Stimulated activated CD4-positive, alpha-beta T cell treated with anti-CD3 and anti-CD28 coated beads, Interleukin-15, amount 100 ng/mL, for 24 hours (primary cell): ENCODE measurements at regions not wholly inside any gene's neighbourhood (a gene's known extent, or its start where the extent isn't known, plus 50 kb on each side); places are given as distances from the start of the nearest gene placed in this dataset.
"Not testable (repeated sequence)": the region's sequence is repeated elsewhere in the genome, so short reads cannot be mapped to it uniquely, and the experiment has no call there.

ENCODE experiments used
- DNase-seq: peaks from one replicate; pipeline ENCODE4 v3.0.0-alpha.2; 2020

GRCh38 chr19:5290336-5291262, 50.0 kb downstream of the PTPRS start:
- no peak for DNase-seq

GRCh38 chr19:5289060-5289990, 51.3 kb downstream of the PTPRS start:
- DNase-seq, result no peak

- no peak for DNase-seq
These were observed 52.3 kb downstream of the PTPRS start for GRCh38 chr19:5288347-5288739.

GRCh38 chr19:5287066-5287465, 53.5 kb downstream of the PTPRS start:
- DNase-seq, result no peak

GRCh38 chr19:5286465-5287029, 54.1 kb downstream of the PTPRS start:
- no peak for DNase-seq

- no peak for DNase-seq
These were observed 54.7 kb downstream of the PTPRS start for GRCh38 chr19:5285955-5286354.

- no peak for DNase-seq
These were observed 55.3 kb downstream of the PTPRS start for GRCh38 chr19:5285311-5285710.

- DNase-seq, result no peak
These were observed 57.7 kb downstream of the PTPRS start for GRCh38 chr19:5282901-5283300.

- DNase-seq, result no peak
These were observed 59.0 kb downstream of the PTPRS start for GRCh38 chr19:5281588-5281987.

- DNase-seq, result not testable (repeated sequence)
These were observed 64.9 kb downstream of the PTPRS start for GRCh38 chr19:5275668-5276067.

- DNase-seq, result no peak
These were observed 66.8 kb downstream of the PTPRS start for GRCh38 chr19:5273782-5274181.

GRCh38 chr19:5271145-5271544, 69.5 kb downstream of the PTPRS start:
- no peak for DNase-seq

- no peak for DNase-seq
These were observed 70.7 kb downstream of the PTPRS start for GRCh38 chr19:5269926-5270325.

- no peak for DNase-seq
These were observed 71.3 kb downstream of the PTPRS start for GRCh38 chr19:5269279-5269678.

- no peak for DNase-seq
These were observed 71.8 kb downstream of the PTPRS start for GRCh38 chr19:5268801-5269200.

- DNase-seq, result no peak
These were observed 75.4 kb downstream of the PTPRS start for GRCh38 chr19:5265260-5265659.

- DNase-seq, result no peak
These were observed 76.2 kb downstream of the PTPRS start for GRCh38 chr19:5264453-5264852.

GRCh38 chr19:5263615-5264014, 77.0 kb downstream of the PTPRS start:
- no peak for DNase-seq

- no peak for DNase-seq
These were observed 77.9 kb downstream of the PTPRS start for GRCh38 chr19:5262721-5263120.

- DNase-seq, result no peak
These were observed 79.3 kb downstream of the PTPRS start for GRCh38 chr19:5261156-5261890.

- no peak for DNase-seq
These were observed 80.1 kb downstream of the PTPRS start for GRCh38 chr19:5260381-5260967.

GRCh38 chr19:5259750-5260149, 80.9 kb downstream of the PTPRS start:
- DNase-seq, result no peak
